ENCODE measurements at regions not wholly inside any gene's neighbourhood (a gene's known extent, or its start where the extent isn't known, plus 50 kb on each side); places are given as distances from the start of the nearest gene placed in this dataset.

GRCh38 chr5:34486160-34486848, 169.8 kb upstream of the RAI14 start:
- peak; percentile 60 for TF ChIP-seq CTCF (IDR thresholded peaks at IDR 0.05; ENCODE audit: borderline replicate concordance, insufficient read depth, low read depth, low read length)

GRCh38 chr5:34486849-34487158, 169.3 kb upstream of the RAI14 start:
- TF ChIP-seq CTCF (IDR thresholded peaks at IDR 0.05; ENCODE audit: borderline replicate concordance, insufficient read depth, low read depth, low read length): no peak
- H3K4me3 ChIP-seq (ENCODE audit: low read depth, low read length): no peak overlapping the region

More at GRCh38 chr5:34486160-34486848, 169.8 kb upstream of the RAI14 start:
- H3K4me3 ChIP-seq (ENCODE audit: low read depth, low read length): no peak overlapping the region

- TF ChIP-seq CTCF (IDR thresholded peaks at IDR 0.05; ENCODE audit: borderline replicate concordance, insufficient read depth, low read depth, low read length): no peak
- no peak overlapping the region for H3K4me3 ChIP-seq (ENCODE audit: low read depth, low read length)
Observed at GRCh38 chr5:34487159-34487879, 168.8 kb upstream of the RAI14 start.

- TF ChIP-seq CTCF (IDR thresholded peaks at IDR 0.05; ENCODE audit: borderline replicate concordance, insufficient read depth, low read depth, low read length): no peak
- no peak overlapping the region for H3K4me3 ChIP-seq (ENCODE audit: low read depth, low read length)
Observed at GRCh38 chr5:34487956-34488355, 168.2 kb upstream of the RAI14 start.

GRCh38 chr5:34488984-34489383, 167.1 kb upstream of the RAI14 start:
- TF ChIP-seq CTCF (IDR thresholded peaks at IDR 0.05; ENCODE audit: borderline replicate concordance, insufficient read depth, low read depth, low read length): no peak
- H3K4me3 ChIP-seq (ENCODE audit: low read depth, low read length): no peak overlapping the region

GRCh38 chr5:34490506-34491250, 165.4 kb upstream of the RAI14 start:
- no peak for TF ChIP-seq CTCF (IDR thresholded peaks at IDR 0.05; ENCODE audit: borderline replicate concordance, insufficient read depth, low read depth, low read length)
- no peak overlapping the region for H3K4me3 ChIP-seq (ENCODE audit: low read depth, low read length)

All from GM12875 (cell line).